MM.1S (cell line): ENCODE measurements at regions not wholly inside any gene's neighbourhood (a gene's known extent, or its start where the extent isn't known, plus 50 kb on each side); places are given as distances from the start of the nearest gene placed in this dataset.

Experiments used
- EZH2 ChIP-seq: fragments of 300-600 bp; sonication (generic); optimal IDR thresholded peaks from 2 replicates; pipeline ENCODE3; 2017; ENCODE audit warnings: low read depth, mild to moderate bottlenecking, antibody characterized with exemption, low read length, mixed read lengths
- TF ChIP-seq, protein P1 (sequence below): fragments of 300-600 bp; sonication (generic); IDR thresholded peaks from 2 replicates; pipeline ENCODE4 v1.5.1; 2016; ENCODE audit warnings: antibody characterized with exemption, low read length, mixed read lengths

DNA sequence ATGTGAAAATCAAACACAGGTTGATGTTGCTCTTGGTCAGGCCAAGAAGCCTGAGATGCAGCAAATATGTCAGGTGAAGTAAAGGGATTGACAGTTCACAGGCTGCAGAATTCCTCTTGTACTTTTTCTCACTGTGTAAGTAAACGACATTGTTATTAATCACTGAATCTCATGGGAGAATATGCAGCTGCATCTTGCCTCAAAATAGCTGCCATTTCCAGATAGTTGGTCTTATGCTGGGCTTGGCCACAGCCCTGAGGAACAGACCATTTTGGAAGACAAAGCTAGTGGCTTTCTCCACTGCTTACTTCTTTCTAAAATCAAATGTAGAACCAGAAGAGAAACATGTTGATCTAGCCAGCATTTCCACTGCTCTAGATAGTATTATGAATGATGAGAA lies 403.4 kb upstream of the NR3C2 start:
- no peak for TF ChIP-seq EZH2
- TF ChIP-seq, protein P1, sequence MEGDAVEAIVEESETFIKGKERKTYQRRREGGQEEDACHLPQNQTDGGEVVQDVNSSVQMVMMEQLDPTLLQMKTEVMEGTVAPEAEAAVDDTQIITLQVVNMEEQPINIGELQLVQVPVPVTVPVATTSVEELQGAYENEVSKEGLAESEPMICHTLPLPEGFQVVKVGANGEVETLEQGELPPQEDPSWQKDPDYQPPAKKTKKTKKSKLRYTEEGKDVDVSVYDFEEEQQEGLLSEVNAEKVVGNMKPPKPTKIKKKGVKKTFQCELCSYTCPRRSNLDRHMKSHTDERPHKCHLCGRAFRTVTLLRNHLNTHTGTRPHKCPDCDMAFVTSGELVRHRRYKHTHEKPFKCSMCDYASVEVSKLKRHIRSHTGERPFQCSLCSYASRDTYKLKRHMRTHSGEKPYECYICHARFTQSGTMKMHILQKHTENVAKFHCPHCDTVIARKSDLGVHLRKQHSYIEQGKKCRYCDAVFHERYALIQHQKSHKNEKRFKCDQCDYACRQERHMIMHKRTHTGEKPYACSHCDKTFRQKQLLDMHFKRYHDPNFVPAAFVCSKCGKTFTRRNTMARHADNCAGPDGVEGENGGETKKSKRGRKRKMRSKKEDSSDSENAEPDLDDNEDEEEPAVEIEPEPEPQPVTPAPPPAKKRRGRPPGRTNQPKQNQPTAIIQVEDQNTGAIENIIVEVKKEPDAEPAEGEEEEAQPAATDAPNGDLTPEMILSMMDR: no peak
